H1 (cell line): ENCODE measurements at regions not wholly inside any gene's neighbourhood (a gene's known extent, or its start where the extent isn't known, plus 50 kb on each side); places are given as distances from the start of the nearest gene placed in this dataset.

Source experiments
- GABPA ChIP-seq: IDR thresholded peaks from 2 replicates; pipeline ENCODE4 v1.6.1; 2011; ENCODE audit warnings: mild to moderate bottlenecking, low read length, moderate library complexity, borderline replicate concordance; ENCODE audit not compliant: insufficient read depth
- TF ChIP-seq, protein P1 (sequence below): fragments of 300-600 bp; sonication (generic); IDR thresholded peaks from 2 replicates; pipeline ENCODE4 v1.7.1; 2012; ENCODE audit warnings: low read length, moderate library complexity, mild to moderate bottlenecking, inconsistent platforms; ENCODE audit not compliant: insufficient replicate concordance

DNA sequence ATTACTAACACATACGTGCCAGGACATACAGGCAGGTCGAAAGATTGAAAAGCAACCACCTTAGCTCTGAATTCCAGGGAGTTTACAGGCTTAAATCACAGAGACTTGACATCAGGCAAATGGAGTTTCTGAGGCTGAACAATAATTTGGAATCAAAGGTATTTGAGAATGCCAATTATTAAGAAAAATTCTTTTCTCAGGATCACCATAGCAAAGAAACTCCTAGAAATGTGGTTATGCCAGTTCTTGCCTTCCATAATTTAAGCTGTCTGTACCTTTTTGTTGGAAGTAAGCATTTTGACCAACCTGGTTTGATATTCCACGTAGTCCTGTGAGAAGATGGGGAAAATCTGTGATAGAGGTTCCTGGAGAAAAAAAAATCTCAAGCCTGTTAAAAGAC lies 312.4 kb upstream of the SMARCA2 start (continued):
- TF ChIP-seq, protein P1, sequence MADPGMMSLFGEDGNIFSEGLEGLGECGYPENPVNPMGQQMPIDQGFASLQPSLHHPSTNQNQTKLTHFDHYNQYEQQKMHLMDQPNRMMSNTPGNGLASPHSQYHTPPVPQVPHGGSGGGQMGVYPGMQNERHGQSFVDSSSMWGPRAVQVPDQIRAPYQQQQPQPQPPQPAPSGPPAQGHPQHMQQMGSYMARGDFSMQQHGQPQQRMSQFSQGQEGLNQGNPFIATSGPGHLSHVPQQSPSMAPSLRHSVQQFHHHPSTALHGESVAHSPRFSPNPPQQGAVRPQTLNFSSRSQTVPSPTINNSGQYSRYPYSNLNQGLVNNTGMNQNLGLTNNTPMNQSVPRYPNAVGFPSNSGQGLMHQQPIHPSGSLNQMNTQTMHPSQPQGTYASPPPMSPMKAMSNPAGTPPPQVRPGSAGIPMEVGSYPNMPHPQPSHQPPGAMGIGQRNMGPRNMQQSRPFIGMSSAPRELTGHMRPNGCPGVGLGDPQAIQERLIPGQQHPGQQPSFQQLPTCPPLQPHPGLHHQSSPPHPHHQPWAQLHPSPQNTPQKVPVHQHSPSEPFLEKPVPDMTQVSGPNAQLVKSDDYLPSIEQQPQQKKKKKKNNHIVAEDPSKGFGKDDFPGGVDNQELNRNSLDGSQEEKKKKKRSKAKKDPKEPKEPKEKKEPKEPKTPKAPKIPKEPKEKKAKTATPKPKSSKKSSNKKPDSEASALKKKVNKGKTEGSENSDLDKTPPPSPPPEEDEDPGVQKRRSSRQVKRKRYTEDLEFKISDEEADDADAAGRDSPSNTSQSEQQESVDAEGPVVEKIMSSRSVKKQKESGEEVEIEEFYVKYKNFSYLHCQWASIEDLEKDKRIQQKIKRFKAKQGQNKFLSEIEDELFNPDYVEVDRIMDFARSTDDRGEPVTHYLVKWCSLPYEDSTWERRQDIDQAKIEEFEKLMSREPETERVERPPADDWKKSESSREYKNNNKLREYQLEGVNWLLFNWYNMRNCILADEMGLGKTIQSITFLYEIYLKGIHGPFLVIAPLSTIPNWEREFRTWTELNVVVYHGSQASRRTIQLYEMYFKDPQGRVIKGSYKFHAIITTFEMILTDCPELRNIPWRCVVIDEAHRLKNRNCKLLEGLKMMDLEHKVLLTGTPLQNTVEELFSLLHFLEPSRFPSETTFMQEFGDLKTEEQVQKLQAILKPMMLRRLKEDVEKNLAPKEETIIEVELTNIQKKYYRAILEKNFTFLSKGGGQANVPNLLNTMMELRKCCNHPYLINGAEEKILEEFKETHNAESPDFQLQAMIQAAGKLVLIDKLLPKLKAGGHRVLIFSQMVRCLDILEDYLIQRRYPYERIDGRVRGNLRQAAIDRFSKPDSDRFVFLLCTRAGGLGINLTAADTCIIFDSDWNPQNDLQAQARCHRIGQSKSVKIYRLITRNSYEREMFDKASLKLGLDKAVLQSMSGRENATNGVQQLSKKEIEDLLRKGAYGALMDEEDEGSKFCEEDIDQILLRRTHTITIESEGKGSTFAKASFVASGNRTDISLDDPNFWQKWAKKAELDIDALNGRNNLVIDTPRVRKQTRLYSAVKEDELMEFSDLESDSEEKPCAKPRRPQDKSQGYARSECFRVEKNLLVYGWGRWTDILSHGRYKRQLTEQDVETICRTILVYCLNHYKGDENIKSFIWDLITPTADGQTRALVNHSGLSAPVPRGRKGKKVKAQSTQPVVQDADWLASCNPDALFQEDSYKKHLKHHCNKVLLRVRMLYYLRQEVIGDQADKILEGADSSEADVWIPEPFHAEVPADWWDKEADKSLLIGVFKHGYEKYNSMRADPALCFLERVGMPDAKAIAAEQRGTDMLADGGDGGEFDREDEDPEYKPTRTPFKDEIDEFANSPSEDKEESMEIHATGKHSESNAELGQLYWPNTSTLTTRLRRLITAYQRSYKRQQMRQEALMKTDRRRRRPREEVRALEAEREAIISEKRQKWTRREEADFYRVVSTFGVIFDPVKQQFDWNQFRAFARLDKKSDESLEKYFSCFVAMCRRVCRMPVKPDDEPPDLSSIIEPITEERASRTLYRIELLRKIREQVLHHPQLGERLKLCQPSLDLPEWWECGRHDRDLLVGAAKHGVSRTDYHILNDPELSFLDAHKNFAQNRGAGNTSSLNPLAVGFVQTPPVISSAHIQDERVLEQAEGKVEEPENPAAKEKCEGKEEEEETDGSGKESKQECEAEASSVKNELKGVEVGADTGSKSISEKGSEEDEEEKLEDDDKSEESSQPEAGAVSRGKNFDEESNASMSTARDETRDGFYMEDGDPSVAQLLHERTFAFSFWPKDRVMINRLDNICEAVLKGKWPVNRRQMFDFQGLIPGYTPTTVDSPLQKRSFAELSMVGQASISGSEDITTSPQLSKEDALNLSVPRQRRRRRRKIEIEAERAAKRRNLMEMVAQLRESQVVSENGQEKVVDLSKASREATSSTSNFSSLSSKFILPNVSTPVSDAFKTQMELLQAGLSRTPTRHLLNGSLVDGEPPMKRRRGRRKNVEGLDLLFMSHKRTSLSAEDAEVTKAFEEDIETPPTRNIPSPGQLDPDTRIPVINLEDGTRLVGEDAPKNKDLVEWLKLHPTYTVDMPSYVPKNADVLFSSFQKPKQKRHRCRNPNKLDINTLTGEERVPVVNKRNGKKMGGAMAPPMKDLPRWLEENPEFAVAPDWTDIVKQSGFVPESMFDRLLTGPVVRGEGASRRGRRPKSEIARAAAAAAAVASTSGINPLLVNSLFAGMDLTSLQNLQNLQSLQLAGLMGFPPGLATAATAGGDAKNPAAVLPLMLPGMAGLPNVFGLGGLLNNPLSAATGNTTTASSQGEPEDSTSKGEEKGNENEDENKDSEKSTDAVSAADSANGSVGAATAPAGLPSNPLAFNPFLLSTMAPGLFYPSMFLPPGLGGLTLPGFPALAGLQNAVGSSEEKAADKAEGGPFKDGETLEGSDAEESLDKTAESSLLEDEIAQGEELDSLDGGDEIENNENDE = no peak
- TF ChIP-seq GABPA = no peak
- TF ChIP-seq, all 59 proteins: peak for 0
